ENCODE measurements at regions not wholly inside any gene's neighbourhood (a gene's known extent, or its start where the extent isn't known, plus 50 kb on each side); places are given as distances from the start of the nearest gene placed in this dataset.

DNA sequence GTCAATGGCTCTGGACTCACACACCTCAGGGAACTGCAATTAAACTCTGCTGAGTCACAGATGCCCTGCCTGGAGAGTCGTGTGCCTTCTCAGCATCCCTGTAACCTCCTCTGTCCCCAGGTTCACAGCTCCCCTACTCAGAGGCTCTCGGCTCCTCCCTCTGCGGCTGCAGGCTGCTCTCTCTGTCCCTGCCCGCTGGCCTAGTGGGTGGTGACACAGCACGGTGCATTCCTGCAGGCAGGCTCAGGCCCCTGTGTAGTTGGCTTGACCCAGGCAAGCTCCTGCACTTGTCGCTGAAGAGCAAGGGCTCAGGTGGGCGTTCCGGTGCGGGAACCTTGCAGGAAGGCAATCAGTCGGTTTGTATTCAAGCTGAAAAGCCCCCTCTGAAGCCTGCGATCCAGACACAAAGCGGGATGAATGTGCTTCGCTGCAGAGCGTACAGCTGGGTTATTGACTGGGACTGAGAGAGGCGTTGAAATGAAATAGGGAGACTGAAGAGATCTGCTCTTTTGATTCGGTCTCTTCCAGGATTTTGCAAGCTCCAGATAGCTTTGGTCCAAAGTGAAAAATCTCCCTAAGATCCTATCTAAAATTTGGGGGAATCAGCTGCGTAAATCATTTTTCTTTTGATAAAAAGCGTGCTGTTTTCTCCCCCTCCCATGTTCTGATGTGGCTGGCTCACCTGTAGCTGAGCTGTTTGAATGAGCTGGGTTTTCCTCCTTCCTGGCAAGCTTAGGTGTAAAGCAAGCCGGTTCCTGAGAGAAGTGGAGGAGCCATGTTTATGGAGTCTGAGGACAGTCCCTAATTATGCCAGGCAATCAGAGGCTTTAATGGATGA, 208.7 kb upstream of the PHYHIPL start:
- no peak overlapping the region for H3K4me3 ChIP-seq
- H3K27me3 ChIP-seq = no peaks in the 10 kb centered on the region
- H3K4me1 ChIP-seq = no peaks in the 10 kb centered on the region
- in situ Hi-C loops (cut with MboI; ENCODE audit: low pct_ligation_motif_present in 1 of 4, low pct_unique_long_range_greater_than_20kb in 1 of 4, low sequenced_read_pairs in 3 of 4) (loop anchor here in 3 of 4 donors (25.0 kb wide), 2 partner anchors 220 to 645 kb away; partner anchors contain the start of gene PHYHIPL (in 1 of the 3)), intact Hi-C loops (cut with DNase I; ENCODE audit: low total_unique reads) (no loop called here)
- no peaks in the 10 kb centered on the region for H3K9me3 ChIP-seq
- no peaks in the 10 kb centered on the region for H3K36me3 ChIP-seq
- H3K27ac ChIP-seq = no peak overlapping the region
- 67 to 81% methylated on average over 4 to 19 of the region's 19 CpGs for WGBS, 2 donors (ENCODE audit: low coverage in 1 of 2)
- TF ChIP-seq EP300 (IDR thresholded peaks at IDR 0.05; ENCODE audit: low read depth) (no peak), POLR2AphosphoS5 (IDR thresholded peaks at IDR 0.05) (no peak), POLR2A (IDR thresholded peaks at IDR 0.05) (no peak)
- TF ChIP-seq, protein P1, sequence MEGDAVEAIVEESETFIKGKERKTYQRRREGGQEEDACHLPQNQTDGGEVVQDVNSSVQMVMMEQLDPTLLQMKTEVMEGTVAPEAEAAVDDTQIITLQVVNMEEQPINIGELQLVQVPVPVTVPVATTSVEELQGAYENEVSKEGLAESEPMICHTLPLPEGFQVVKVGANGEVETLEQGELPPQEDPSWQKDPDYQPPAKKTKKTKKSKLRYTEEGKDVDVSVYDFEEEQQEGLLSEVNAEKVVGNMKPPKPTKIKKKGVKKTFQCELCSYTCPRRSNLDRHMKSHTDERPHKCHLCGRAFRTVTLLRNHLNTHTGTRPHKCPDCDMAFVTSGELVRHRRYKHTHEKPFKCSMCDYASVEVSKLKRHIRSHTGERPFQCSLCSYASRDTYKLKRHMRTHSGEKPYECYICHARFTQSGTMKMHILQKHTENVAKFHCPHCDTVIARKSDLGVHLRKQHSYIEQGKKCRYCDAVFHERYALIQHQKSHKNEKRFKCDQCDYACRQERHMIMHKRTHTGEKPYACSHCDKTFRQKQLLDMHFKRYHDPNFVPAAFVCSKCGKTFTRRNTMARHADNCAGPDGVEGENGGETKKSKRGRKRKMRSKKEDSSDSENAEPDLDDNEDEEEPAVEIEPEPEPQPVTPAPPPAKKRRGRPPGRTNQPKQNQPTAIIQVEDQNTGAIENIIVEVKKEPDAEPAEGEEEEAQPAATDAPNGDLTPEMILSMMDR (IDR thresholded peaks at IDR 0.05) = no peak
- DNase-seq = no peak

DNA sequence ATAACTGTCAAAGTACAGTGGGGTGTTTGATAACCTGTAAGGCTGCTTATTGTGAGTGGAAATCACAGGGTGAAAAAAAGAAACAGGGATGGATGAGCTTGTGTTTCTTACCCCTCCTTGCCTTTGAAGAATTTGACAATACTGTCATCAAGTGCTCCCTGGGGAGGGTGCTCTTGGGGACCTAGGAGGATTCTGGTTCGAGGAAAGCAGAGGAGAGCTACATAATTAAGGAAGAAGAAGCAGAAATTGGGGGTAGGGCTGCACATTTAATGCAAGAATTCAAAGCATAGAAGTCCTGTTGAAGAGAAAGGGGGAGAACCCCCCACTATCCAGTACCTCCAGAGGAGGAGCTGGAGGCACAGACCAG, 208.1 kb upstream of the PHYHIPL start:
- in situ Hi-C loops (cut with MboI; ENCODE audit: low pct_ligation_motif_present in 1 of 4, low pct_unique_long_range_greater_than_20kb in 1 of 4, low sequenced_read_pairs in 3 of 4) (loop anchor here in 3 of 4 donors (25.0 kb wide), 2 partner anchors 219 to 644 kb away; partner anchors contain the start of gene PHYHIPL (in 1 of the 3)), intact Hi-C loops (cut with DNase I; ENCODE audit: low total_unique reads) (no loop called here)
- Histone ChIP-seq H3K4me1 (no peaks in the 10 kb centered on the region), H3K4me3 (no peak overlapping the region), H3K27ac (no peak overlapping the region), H3K36me3 (no peaks in the 10 kb centered on the region), H3K9me3 (no peaks in the 10 kb centered on the region), H3K27me3 (no peaks in the 10 kb centered on the region)
- DNase-seq = no peak
- TF ChIP-seq POLR2A (IDR thresholded peaks at IDR 0.05) = no peak
- TF ChIP-seq, protein P1 (IDR thresholded peaks at IDR 0.05) = no peak
- no peak for TF ChIP-seq POLR2AphosphoS5 (IDR thresholded peaks at IDR 0.05)
- TF ChIP-seq EP300 (IDR thresholded peaks at IDR 0.05; ENCODE audit: low read depth) = no peak
- 63% methylated on average over 1 of the region's 1 CpG; no CpG with 5 or more reads in 1 of the 2 donors for WGBS, 2 donors (ENCODE audit: low coverage in 1 of 2)

DNA sequence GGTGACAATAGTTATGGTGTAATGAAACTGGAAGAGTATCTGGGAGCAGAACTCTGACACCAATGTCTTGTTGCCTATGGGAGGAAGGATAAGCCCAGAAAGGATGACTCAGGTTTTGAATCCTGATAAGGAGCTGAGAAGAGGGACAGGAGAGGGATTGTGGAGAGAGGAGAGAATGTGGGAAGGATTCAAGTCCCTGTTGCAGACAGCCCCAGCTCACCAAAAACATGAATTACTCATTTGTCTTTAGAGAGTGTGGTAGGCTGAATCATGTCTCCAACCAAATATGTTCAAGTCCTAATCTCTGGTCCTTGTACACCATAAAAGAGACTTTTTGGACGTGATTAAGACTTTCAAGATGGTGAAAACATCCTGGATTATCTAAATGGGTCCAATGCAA, 206.9 kb upstream of the PHYHIPL start:
- no peak overlapping the region for H3K4me3 ChIP-seq
- H3K4me1 ChIP-seq = no peaks in the 10 kb centered on the region
- no peaks in the 10 kb centered on the region for H3K36me3 ChIP-seq
- intact Hi-C loops (cut with DNase I; ENCODE audit: low total_unique reads) (no loop called here), in situ Hi-C loops (cut with MboI; ENCODE audit: low pct_ligation_motif_present in 1 of 4, low pct_unique_long_range_greater_than_20kb in 1 of 4, low sequenced_read_pairs in 3 of 4) (loop anchor here in 3 of 4 donors (25.0 kb wide), 2 partner anchors 218 to 643 kb away; partner anchors contain the start of gene PHYHIPL (in 1 of the 3))
- no peaks in the 10 kb centered on the region for H3K27me3 ChIP-seq
- no peak overlapping the region for H3K27ac ChIP-seq
- no peaks in the 10 kb centered on the region for H3K9me3 ChIP-seq
- 63% methylated on average over 1 of the region's 1 CpG; no CpG with 5 or more reads in 1 of the 2 donors for WGBS, 2 donors (ENCODE audit: low coverage in 1 of 2)
- no peak for DNase-seq
- TF ChIP-seq POLR2A (IDR thresholded peaks at IDR 0.05) (no peak), EP300 (IDR thresholded peaks at IDR 0.05; ENCODE audit: low read depth) (no peak), POLR2AphosphoS5 (IDR thresholded peaks at IDR 0.05) (no peak)
- TF ChIP-seq, protein P1 (IDR thresholded peaks at IDR 0.05) = no peak

DNA sequence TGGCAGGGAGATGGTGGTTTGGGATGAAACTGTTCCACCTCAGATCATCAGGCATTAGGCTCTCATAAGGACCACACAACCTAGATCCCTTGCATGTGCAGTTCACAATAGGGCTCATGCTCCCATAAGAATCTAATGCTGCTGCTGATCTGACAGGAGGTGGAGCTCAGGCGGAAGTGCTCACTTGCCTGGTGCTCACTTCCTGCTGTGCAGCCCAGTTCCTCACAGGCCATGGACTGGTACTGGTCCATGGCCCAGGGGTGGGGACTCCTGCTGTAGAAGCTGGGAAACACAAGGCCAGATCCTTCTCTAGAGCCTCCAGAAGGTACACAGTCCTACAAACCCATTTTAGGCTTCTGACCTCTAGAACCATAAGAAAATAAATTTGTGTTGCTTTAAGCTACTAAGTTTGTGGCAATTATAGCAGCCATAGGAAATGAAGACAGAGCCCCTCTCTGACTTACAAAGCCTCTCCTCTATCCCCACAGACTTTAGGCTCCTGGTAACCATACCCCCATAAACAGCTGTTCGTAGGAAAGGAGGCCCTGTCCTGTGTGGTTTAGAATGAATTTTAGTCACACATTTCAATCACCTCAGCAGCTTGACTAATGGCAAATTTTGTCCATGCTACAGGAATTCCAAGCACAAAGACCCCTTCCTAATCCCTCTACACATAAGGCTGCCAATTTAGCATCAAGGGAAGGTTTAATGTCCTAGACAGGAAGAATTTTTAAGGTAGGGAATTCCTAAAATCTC, 206.1 kb upstream of the PHYHIPL start:
- in situ Hi-C loops (cut with MboI; ENCODE audit: low pct_ligation_motif_present in 1 of 4, low pct_unique_long_range_greater_than_20kb in 1 of 4, low sequenced_read_pairs in 3 of 4) (loop anchor here in 3 of 4 donors (25.0 kb wide), 2 partner anchors 217 to 642 kb away; partner anchors contain the start of gene PHYHIPL (in 1 of the 3)), intact Hi-C loops (cut with DNase I; ENCODE audit: low total_unique reads) (no loop called here)
- no peaks in the 10 kb centered on the region for H3K9me3 ChIP-seq
- H3K27me3 ChIP-seq = no peaks in the 10 kb centered on the region
- no peak overlapping the region for H3K27ac ChIP-seq
- H3K4me1 ChIP-seq = no peaks in the 10 kb centered on the region
- no peaks in the 10 kb centered on the region for H3K36me3 ChIP-seq
- no peak for DNase-seq
- H3K4me3 ChIP-seq = no peak overlapping the region
- no peak for TF ChIP-seq POLR2AphosphoS5 (IDR thresholded peaks at IDR 0.05)
- no peak for TF ChIP-seq EP300 (IDR thresholded peaks at IDR 0.05; ENCODE audit: low read depth)
- TF ChIP-seq, protein P1 (IDR thresholded peaks at IDR 0.05) = no peak
- no peak for TF ChIP-seq POLR2A (IDR thresholded peaks at IDR 0.05)
- 63 to 86% methylated on average over 1 to 2 of the region's 2 CpGs for WGBS, 2 donors (ENCODE audit: low coverage in 1 of 2)
